ENCODE measurements at regions not wholly inside any gene's neighbourhood (a gene's known extent, or its start where the extent isn't known, plus 50 kb on each side); places are given as distances from the start of the nearest gene placed in this dataset.

- no peaks in the 10 kb centered on the region for H3K36me3 ChIP-seq (ENCODE audit: insufficient read depth, low read length)
- H3K27me3 ChIP-seq (ENCODE audit: control insufficient read depth in 1 of 2, insufficient read depth in 2 of 2, low read length in 2 of 2) = no peaks in the 10 kb centered on the region
- H3K9ac ChIP-seq (ENCODE audit: low read length) = no peak overlapping the region
- no peak overlapping the region for H3K4me3 ChIP-seq (ENCODE audit: low read depth in 1 of 2, low read length in 2 of 2)
- no peaks in the 10 kb centered on the region for H3K4me1 ChIP-seq (ENCODE audit: insufficient read depth, low read length)
- H3K9me3 ChIP-seq (ENCODE audit: low read length) = no peaks in the 10 kb centered on the region
- H3K27ac ChIP-seq (ENCODE audit: low read depth, low read length) = no peak overlapping the region
Measured at GRCh38 chrX:5084279-5084678, 1144.4 kb downstream of the NLGN4X start.

- no peak overlapping the region for H3K27ac ChIP-seq (ENCODE audit: low read depth, low read length)
- H3K4me1 ChIP-seq (ENCODE audit: insufficient read depth, low read length) = no peaks in the 10 kb centered on the region
- H3K4me3 ChIP-seq (ENCODE audit: low read depth in 1 of 2, low read length in 2 of 2) = no peak overlapping the region
- no peaks in the 10 kb centered on the region for H3K27me3 ChIP-seq (ENCODE audit: control insufficient read depth in 1 of 2, insufficient read depth in 2 of 2, low read length in 2 of 2)
- no peaks in the 10 kb centered on the region for H3K36me3 ChIP-seq (ENCODE audit: insufficient read depth, low read length)
- H3K9me3 ChIP-seq (ENCODE audit: low read length) = no peaks in the 10 kb centered on the region
- no peak overlapping the region for H3K9ac ChIP-seq (ENCODE audit: low read length)
Measured at GRCh38 chrX:5082705-5083104, 1146.0 kb downstream of the NLGN4X start.

DNA sequence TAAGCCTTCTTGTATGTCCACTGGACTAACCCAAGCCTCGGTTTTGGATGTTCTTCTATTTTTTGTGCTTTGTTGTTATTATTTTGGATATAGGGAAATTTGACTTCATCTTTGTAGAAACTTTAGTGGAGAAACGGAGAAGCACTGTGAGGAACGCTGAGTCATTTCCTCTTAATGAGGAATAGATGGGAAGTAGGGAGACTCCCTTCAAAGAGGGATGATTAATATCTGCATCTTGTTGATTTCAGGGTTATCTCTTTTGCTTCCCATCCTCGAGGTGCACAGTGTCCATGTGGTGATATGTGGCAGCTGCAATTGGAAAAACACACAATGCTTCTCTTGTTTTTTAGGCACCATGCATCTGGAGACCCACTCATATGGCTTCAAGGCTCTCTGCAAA is 1147.9 kb downstream of the NLGN4X start:
- Histone ChIP-seq H3K4me3 (ENCODE audit: low read depth in 1 of 2, low read length in 2 of 2) (no peak overlapping the region), H3K4me1 (ENCODE audit: insufficient read depth, low read length) (no peaks in the 10 kb centered on the region), H3K9ac (ENCODE audit: low read length) (no peak overlapping the region), H3K36me3 (ENCODE audit: insufficient read depth, low read length) (no peaks in the 10 kb centered on the region), H3K27ac (ENCODE audit: low read depth, low read length) (no peak overlapping the region), H3K9me3 (ENCODE audit: low read length) (no peaks in the 10 kb centered on the region), H3K27me3 (ENCODE audit: control insufficient read depth in 1 of 2, insufficient read depth in 2 of 2, low read length in 2 of 2) (no peaks in the 10 kb centered on the region)

GRCh38 chrX:5068550-5068949 is 1160.1 kb downstream of the NLGN4X start:
- H3K4me1 ChIP-seq (ENCODE audit: insufficient read depth, low read length) = no peaks in the 10 kb centered on the region
- H3K9ac ChIP-seq (ENCODE audit: low read length) = no peak overlapping the region
- H3K4me3 ChIP-seq (ENCODE audit: low read depth in 1 of 2, low read length in 2 of 2) = no peak overlapping the region
- H3K9me3 ChIP-seq (ENCODE audit: low read length) = no peaks in the 10 kb centered on the region
- H3K36me3 ChIP-seq (ENCODE audit: insufficient read depth, low read length) = no peaks in the 10 kb centered on the region
- no peak overlapping the region for H3K27ac ChIP-seq (ENCODE audit: low read depth, low read length)
- H3K27me3 ChIP-seq (ENCODE audit: control insufficient read depth in 1 of 2, insufficient read depth in 2 of 2, low read length in 2 of 2) = no peaks in the 10 kb centered on the region

DNA sequence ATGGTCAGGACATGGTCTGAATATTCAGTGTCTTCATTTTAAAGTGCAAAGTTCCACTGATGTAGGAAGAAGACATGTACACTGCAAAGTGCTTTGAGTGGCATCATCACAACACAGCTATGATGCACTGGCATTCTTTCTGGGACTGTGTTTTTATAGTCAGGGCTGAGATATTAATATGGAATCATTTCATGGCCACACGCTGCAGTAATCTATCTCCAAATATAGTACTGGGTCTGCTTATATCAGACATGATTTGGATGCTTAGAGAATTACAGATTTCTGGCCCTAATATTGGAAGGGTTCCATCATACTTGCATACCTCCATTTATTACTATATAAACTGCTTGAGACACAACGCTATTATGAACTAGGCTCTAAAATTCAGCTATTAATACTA is 1170.9 kb downstream of the NLGN4X start:
- Histone ChIP-seq H3K4me1 (ENCODE audit: insufficient read depth, low read length) (no peaks in the 10 kb centered on the region), H3K36me3 (ENCODE audit: insufficient read depth, low read length) (no peaks in the 10 kb centered on the region), H3K27ac (ENCODE audit: low read depth, low read length) (no peak overlapping the region), H3K9me3 (ENCODE audit: low read length) (no peaks in the 10 kb centered on the region), H3K9ac (ENCODE audit: low read length) (no peak overlapping the region), H3K4me3 (ENCODE audit: low read depth in 1 of 2, low read length in 2 of 2) (no peak overlapping the region), H3K27me3 (ENCODE audit: control insufficient read depth in 1 of 2, insufficient read depth in 2 of 2, low read length in 2 of 2) (no peaks in the 10 kb centered on the region)

GRCh38 chrX:5054852-5055251 is 1173.8 kb downstream of the NLGN4X start:
- Histone ChIP-seq H3K27ac (ENCODE audit: low read depth, low read length) (no peak overlapping the region), H3K36me3 (ENCODE audit: insufficient read depth, low read length) (no peaks in the 10 kb centered on the region), H3K9ac (ENCODE audit: low read length) (no peak overlapping the region), H3K27me3 (ENCODE audit: control insufficient read depth in 1 of 2, insufficient read depth in 2 of 2, low read length in 2 of 2) (no peaks in the 10 kb centered on the region), H3K9me3 (ENCODE audit: low read length) (no peaks in the 10 kb centered on the region), H3K4me3 (ENCODE audit: low read depth in 1 of 2, low read length in 2 of 2) (no peak overlapping the region), H3K4me1 (ENCODE audit: insufficient read depth, low read length) (peaks cover 7% of the 10 kb centered on the region)

- Histone ChIP-seq H3K9me3 (ENCODE audit: low read length) (no peaks in the 10 kb centered on the region), H3K4me1 (ENCODE audit: insufficient read depth, low read length) (peaks cover 7% of the 10 kb centered on the region), H3K36me3 (ENCODE audit: insufficient read depth, low read length) (no peaks in the 10 kb centered on the region), H3K4me3 (ENCODE audit: low read depth in 1 of 2, low read length in 2 of 2) (no peak overlapping the region), H3K9ac (ENCODE audit: low read length) (no peak overlapping the region), H3K27ac (ENCODE audit: low read depth, low read length) (no peak overlapping the region), H3K27me3 (ENCODE audit: control insufficient read depth in 1 of 2, insufficient read depth in 2 of 2, low read length in 2 of 2) (no peaks in the 10 kb centered on the region)
Measured at GRCh38 chrX:5051831-5052491, 1176.7 kb downstream of the NLGN4X start.

GRCh38 chrX:5042563-5042962 is 1186.1 kb downstream of the NLGN4X start:
- no peaks in the 10 kb centered on the region for H3K27me3 ChIP-seq (ENCODE audit: control insufficient read depth in 1 of 2, insufficient read depth in 2 of 2, low read length in 2 of 2)
- H3K27ac ChIP-seq (ENCODE audit: low read depth, low read length) = no peak overlapping the region

GRCh38 chrX:5031792-5032191 is 1196.9 kb downstream of the NLGN4X start:
- H3K4me1 ChIP-seq (ENCODE audit: insufficient read depth, low read length) = no peaks in the 10 kb centered on the region
- H3K36me3 ChIP-seq (ENCODE audit: insufficient read depth, low read length) = no peaks in the 10 kb centered on the region
- no peaks in the 10 kb centered on the region for H3K9me3 ChIP-seq (ENCODE audit: low read length)
- no peaks in the 10 kb centered on the region for H3K27me3 ChIP-seq (ENCODE audit: control insufficient read depth in 1 of 2, insufficient read depth in 2 of 2, low read length in 2 of 2)
- no peak overlapping the region for H3K27ac ChIP-seq (ENCODE audit: low read depth, low read length)
- no peak overlapping the region for H3K9ac ChIP-seq (ENCODE audit: low read length)
- no peak overlapping the region for H3K4me3 ChIP-seq (ENCODE audit: low read depth in 1 of 2, low read length in 2 of 2)

More at GRCh38 chrX:5042563-5042962, 1186.1 kb downstream of the NLGN4X start:
- Histone ChIP-seq H3K9me3 (ENCODE audit: low read length) (no peaks in the 10 kb centered on the region), H3K4me3 (ENCODE audit: low read depth in 1 of 2, low read length in 2 of 2) (no peak overlapping the region), H3K36me3 (ENCODE audit: insufficient read depth, low read length) (no peaks in the 10 kb centered on the region), H3K4me1 (ENCODE audit: insufficient read depth, low read length) (no peaks in the 10 kb centered on the region), H3K9ac (ENCODE audit: low read length) (no peak overlapping the region)

GRCh38 chrX:5015451-5015850 is 1213.2 kb downstream of the NLGN4X start:
- Histone ChIP-seq H3K4me3 (ENCODE audit: low read depth in 1 of 2, low read length in 2 of 2) (no peak overlapping the region), H3K36me3 (ENCODE audit: insufficient read depth, low read length) (no peaks in the 10 kb centered on the region), H3K9me3 (ENCODE audit: low read length) (no peaks in the 10 kb centered on the region), H3K27ac (ENCODE audit: low read depth, low read length) (no peak overlapping the region), H3K4me1 (ENCODE audit: insufficient read depth, low read length) (no peaks in the 10 kb centered on the region), H3K27me3 (ENCODE audit: control insufficient read depth in 1 of 2, insufficient read depth in 2 of 2, low read length in 2 of 2) (no peaks in the 10 kb centered on the region), H3K9ac (ENCODE audit: low read length) (no peak overlapping the region)

DNA sequence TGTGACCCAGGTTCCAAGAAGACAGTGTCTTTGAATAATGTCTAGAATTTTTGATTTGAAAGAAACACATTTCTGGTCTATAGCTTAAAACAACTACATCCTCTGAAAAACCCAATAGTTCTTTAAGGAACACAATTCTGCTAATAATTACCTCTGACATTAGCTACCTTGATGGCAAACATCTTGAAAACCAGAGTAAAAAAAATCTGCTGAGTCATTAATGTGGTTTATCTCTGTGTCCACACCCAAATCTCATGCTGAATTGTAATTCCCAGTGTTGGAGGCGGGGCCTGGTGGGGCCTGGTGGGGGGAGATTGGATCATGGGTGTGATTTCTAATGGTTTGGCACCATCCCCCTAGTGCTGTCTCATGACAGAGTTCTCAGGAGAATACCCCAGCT is 1233.8 kb downstream of the NLGN4X start:
- H3K9ac ChIP-seq (ENCODE audit: low read length) = no peak overlapping the region
- H3K4me1 ChIP-seq (ENCODE audit: insufficient read depth, low read length) = no peaks in the 10 kb centered on the region
- H3K9me3 ChIP-seq (ENCODE audit: low read length) = no peaks in the 10 kb centered on the region
- H3K36me3 ChIP-seq (ENCODE audit: insufficient read depth, low read length) = no peaks in the 10 kb centered on the region
- no peak overlapping the region for H3K27ac ChIP-seq (ENCODE audit: low read depth, low read length)
- no peak overlapping the region for H3K4me3 ChIP-seq (ENCODE audit: low read depth in 1 of 2, low read length in 2 of 2)
- no peaks in the 10 kb centered on the region for H3K27me3 ChIP-seq (ENCODE audit: control insufficient read depth in 1 of 2, insufficient read depth in 2 of 2, low read length in 2 of 2)

DNA sequence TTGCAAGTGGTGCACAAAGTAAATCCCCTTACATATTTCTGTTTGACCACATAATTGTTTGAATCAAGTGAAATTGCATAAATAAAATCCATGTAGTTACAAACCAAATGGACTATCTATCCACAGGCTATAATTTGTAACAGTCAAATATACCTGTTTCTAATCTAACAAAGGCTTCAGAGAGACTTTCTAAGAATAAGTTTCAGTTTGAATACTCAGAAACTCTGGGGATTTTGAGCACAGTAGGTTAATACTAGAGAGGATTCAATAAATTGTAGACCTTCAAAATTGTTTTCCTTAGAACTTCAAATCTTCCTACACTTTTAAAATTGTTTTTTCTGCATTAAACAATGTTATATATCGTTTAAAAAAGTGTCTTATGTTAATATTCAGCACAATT is 1250.1 kb downstream of the NLGN4X start:
- no peak overlapping the region for H3K27ac ChIP-seq (ENCODE audit: low read depth, low read length)

More for the DNA sequence above, 1250.1 kb downstream of the NLGN4X start:
- no peaks in the 10 kb centered on the region for H3K36me3 ChIP-seq (ENCODE audit: insufficient read depth, low read length)
- H3K4me3 ChIP-seq (ENCODE audit: low read depth in 1 of 2, low read length in 2 of 2) = no peak overlapping the region
- H3K4me1 ChIP-seq (ENCODE audit: insufficient read depth, low read length) = no peaks in the 10 kb centered on the region
- no peaks in the 10 kb centered on the region for H3K9me3 ChIP-seq (ENCODE audit: low read length)
- no peaks in the 10 kb centered on the region for H3K27me3 ChIP-seq (ENCODE audit: control insufficient read depth in 1 of 2, insufficient read depth in 2 of 2, low read length in 2 of 2)
- H3K9ac ChIP-seq (ENCODE audit: low read length) = no peak overlapping the region
